ENCODE measurements at regions not wholly inside any gene's neighbourhood (a gene's known extent, or its start where the extent isn't known, plus 50 kb on each side); places are given as distances from the start of the nearest gene placed in this dataset.
A peak's percentile ranks its signal among the peaks of the same experiment; 100 is the strongest.

DNA sequence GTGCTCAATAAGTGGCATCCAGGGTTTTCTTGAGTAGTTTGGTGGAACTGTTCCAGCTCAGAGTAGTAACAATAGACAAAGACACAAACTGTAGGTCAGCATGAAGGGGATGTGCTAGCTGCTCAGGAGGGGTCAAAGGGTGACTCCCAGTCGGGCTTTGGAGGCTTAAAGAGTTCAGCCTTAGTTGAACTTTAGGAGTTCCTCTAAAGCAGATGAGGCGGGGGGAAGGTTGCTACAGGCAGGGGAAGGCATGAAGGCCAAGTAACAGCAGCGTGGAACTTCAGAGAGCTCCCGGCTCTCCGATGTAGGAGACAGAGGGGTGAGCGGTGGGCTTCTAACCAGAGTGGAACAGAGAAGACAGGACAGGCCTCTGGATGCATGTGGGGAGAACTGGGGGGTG lies 115.5 kb upstream of the CD93 start:
- DNase-seq = no peak

DNA sequence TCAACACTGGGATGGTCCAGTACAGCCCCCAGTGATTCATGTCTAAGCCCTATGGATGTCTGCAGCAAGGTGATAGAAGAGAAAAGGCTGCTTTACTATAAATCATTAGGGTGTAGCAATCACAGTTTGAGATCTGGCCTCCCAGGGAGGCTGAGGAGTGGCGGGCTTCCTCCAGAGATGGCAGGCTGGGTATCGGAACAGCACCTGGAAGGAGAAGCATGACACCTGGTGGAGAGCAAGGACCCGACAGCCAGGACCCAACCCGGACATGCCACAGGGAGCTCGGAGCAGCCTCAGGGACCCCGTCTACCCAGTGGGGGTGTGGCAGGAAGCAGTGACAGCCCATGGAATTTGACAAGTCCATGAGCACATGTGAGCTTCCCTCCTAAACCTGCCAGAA lies 114.8 kb upstream of the CD93 start:
- DNase-seq = no peak

DNA sequence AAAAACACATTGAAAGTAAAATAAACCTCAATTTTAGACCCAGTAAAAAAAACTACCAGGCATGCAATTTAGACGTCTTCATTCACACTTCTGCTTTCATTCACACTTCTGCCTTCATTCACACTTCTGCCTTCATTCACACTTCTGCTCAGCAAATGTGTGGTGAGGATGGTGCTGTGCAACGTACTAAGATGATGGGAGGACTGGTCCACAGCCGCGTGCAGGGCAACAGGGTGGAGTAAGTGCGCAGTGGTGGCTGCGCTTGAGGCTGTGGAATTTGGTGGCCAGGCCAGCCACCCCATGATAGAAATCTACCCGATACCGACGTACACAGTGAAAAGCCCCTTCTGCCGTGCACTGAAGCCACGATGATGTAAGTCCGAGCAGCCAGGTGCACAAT lies 114.3 kb upstream of the CD93 start:
- DNase-seq = peak; percentile 25

DNA sequence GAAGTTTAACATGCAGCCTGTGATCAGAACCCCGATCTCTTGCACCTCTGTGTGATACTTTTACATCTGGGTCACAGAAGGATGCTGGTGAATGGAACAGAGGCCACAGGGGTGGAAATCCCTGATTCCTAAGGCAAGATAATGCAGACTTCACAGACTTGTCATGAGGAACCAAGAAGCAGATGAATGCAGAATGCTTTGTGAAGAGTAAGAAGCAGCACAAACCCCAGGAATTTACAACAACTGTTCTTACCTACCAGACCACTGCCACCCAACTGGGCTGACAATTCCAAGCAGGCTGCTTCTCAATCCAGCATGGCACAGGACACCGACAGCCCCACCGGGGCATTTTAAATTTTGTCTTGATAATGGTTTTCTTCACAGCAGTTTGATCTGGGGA lies 113.2 kb upstream of the CD93 start:
- no peak for DNase-seq

DNA sequence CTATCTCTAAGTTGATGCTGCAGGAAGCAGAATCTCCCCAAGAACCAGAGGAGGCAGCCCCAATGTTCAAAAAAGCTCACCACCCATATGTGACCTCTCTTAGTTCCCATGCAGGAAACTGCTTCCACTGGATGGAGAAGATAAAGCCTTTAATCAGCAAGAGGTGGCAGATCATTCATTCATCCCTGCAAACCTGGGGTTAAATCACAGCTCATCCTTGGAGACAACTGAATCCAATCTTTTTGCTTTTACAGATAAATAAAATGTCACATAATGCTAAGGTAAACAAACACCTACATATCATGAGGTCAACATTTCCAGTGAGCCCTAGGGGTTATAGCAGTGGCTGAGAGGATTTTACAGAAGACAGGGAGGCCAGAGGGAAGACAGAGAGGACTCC lies 112.7 kb upstream of the CD93 start:
- no peak for DNase-seq

DNA sequence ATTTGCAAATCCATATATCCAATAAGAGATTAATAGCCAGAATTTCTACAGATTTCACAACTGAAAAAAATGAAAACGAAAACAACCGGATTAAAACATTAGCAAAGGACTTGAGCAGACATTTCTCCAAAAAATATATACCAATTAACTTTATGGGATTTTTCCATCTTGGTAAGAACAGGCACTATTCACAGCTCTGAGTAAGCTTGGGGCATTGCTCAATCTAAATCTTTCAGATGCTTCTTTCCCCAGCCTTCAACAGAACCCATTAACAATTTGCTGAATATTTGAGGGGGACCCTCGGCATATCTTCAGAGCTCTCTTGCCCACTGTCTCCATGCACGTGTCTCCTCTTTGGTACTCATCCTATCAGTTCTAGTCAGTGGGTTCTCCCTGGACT lies 111.7 kb upstream of the CD93 start:
- no peak for DNase-seq

DNA sequence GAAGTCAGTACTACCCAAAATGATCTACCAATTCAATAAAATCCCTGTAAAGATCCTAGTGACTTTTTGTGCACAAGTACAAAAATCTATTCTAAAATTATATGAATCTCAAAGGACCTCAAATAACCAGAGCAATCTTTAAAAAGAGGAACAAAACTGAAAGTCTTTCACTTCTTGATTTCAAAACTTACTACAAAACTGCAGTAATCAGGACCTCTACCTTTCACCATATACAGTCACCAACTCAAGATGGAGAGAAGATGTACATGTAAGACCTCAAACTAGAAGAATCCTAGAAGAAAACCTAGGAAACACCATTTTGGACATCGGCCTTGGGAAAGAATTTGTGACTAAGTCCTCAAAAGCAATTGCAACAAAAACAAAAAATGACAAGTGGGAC lies 109.5 kb upstream of the CD93 start:
- DNase-seq = no peak

DNA sequence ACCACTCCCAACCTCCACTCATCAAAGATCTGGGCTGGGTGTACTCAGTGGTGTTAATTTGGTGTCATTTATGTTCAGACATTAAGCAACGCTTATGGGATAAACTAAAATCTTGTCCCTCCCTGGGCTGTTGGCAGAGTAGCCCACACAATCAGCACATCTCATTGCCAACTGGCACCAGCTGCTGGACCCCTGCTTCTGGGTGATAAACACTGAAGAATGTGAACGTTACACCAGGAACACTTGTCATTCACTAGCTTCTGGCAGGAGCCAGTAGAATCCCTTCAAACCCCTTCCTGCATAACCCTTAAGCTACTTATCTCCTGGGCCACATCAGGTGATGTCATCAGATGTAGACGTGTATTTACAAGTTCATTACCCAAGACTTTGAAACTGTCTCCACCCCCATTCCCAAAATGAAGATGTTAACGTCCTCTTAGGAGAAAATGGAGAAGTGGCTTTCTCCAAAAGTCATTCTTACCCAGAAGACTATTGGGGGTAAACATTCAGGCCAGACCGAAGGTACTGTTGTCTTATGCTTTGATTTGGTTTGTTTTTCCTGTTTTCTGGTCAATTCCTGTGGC lies 107.8 kb upstream of the CD93 start:
- no peak for DNase-seq

DNA sequence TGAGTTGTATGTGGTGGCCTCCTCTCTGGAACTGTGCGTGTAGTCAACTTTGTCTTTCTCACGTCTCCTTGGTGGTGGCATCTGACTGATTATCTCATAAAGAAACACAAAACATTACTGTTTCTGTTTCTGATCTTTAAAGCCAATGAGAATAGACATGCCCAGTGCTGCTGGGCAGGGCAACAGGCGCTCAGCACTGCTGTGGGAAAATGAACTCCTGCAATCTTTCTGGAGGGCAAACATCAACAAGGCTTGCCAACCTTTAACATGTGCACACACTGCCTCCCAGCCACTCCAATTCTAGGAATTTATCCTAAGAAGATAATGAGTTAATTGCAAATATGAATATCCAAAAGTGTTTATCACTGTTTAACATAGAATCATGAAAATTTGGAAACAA lies 106.3 kb upstream of the CD93 start:
- DNase-seq = no peak

DNA sequence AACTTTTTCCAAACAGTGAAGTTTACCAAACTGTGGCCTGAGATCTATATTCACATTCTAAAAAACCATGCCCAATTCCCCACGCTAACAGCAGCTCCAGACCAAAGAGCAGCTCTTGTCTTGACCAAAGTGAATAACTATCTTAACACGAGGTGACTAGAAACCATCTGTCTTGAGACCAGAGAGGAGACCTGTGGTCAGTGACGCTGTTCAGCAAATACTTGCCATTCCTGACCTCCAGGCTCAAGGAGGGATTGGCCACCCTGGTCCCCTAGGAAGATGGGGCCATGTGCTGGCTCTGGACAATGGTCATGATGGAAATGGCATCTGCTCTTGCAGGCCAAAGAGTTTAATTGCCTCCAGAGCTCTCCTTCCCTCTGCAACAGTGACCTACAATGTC lies 104.4 kb upstream of the CD93 start:
- DNase-seq = no peak

DNA sequence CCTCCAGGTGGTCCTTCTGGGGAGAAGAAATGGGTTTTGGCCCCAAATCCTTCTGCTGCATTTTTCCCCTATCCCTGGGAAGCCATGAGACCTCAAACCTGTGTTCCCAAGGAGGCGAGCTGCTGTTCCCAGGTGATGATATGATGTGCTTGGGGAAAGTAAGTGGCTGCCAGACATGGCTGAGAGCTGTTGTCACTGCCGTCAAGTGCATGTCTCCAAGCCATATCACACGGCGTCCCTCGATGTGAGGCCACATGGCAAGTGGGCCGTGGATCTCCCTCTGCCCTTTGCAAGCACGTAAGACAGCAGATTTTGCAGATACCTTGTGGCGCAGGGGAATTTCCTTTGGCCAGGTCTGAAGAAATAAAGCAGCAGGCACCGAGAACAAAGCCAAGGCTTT lies 103.7 kb upstream of the CD93 start:
- DNase-seq = no peak

DNA sequence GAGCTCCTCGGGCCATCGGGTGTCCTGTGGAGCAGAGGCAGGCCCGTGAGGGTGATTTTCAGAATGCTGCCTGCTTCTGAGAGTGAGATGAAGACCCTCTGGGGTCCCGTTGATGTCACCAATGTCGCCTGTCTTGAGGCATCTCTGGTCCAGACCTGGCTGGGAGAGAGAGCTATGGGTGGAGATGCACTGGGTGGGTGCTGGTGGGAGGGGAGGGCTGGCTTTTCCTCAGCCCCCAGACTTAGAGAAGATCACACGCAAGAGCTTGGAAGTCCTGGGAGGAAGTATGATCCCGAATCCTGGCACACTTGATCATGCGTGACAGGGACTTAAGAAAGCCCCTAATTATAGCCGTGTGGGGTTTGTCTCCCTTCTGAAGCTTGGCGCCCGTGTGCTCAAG lies 103.2 kb upstream of the CD93 start:
- DNase-seq = no peak

DNA sequence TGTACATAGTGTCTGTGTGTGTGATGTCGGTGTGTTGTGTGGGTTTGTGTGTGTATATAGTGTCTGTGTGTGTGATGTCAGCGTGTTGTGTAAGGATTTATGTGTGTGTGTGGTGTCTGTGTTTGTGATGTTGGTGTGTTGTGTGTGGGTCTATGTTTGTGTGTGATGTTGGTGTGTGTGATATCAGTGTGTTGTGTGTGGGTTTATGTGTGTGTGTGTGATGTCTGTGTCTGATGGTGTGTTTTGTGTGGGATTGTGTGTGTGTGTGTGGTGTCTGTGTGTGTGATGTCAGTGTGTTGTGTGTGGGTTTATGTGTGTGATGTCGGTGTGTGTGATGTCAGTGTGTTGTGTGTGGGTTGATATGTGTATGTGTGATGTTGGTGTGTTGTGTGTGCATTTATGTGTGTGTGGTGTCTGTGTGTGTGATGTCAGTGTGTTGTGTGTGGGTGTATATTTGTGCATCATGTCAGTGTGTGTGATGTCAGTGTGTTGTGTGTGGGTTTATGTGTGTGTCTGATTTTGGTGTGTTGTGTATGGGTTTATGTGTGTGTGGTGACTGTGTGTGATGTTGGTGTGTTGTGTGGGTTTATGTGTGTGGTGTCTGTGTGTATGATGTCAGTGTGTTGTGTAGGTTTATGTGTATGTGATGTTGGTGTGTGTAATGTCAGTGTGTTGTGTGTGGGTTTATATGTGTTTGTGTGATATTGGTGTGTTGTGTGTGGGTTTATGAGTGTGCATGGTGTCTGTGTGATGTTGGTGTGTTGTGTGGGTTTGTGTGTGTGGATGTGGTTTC lies 102.4 kb upstream of the CD93 start:
- no peak for DNase-seq

DNA sequence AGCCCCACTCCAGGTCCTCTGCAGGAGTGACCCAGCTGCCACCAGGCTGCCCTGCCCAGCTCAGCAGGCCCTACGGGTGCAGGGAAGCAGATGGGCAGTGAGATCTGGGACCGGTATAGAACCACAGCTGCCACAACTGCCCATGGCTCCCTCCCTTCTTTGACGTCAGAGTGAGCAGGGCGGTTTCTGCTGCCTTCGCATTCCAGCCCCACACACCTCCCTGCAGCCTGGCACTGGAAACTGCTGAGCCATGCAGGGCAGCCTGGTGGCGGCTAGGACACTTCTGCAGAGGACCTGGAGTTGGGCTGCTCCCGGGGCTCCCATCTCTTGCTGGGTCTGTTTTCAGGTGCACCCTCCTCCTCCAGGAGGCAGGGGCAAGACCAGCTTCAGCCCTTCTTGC lies 101.6 kb upstream of the CD93 start:
- peak; percentile 42 for DNase-seq

DNA sequence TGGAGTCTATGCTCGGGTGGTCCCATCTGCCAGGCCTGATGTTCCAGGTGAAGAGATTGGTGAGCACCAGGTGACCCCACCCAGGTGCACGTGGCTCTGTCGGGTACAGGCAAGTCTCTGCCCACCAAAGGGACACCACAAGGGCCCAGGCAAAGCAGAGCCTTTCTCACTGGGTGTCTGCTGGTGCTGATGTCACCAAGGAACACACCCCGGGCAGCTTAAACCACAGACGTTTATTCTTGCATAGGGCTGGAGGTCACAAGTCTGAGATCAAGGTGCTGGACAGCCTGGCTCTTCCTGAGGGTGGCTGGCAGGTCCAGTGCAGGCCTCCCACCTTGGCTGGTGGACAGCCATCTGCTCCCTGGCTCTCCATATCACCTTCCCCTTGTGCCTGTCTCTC lies 100.7 kb upstream of the CD93 start:
- no peak for DNase-seq

DNA sequence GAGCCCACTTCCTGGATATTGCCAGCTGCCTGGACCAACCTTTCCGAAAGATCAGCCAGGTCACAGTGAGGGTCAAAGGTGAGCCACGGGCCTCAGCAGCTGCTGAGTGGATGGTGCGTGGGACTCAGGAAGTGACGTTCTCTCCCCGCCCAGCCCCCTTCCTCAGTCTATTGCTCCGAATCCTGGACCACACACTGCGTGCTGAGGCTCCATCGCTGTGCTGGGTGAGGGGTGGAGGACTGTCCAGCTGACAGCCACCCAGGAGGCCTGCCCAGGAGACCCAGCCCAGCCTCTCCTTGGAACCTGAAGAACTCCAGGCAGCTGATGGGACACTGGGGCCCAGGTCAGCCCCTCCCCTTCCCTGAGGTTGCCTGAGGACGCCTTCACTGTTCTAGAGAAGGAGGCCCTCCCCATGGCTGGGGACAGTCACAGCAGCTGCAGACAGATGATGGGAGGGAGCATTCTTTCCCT lies 94.4 kb upstream of the CD93 start:
- no peak for DNase-seq

DNA sequence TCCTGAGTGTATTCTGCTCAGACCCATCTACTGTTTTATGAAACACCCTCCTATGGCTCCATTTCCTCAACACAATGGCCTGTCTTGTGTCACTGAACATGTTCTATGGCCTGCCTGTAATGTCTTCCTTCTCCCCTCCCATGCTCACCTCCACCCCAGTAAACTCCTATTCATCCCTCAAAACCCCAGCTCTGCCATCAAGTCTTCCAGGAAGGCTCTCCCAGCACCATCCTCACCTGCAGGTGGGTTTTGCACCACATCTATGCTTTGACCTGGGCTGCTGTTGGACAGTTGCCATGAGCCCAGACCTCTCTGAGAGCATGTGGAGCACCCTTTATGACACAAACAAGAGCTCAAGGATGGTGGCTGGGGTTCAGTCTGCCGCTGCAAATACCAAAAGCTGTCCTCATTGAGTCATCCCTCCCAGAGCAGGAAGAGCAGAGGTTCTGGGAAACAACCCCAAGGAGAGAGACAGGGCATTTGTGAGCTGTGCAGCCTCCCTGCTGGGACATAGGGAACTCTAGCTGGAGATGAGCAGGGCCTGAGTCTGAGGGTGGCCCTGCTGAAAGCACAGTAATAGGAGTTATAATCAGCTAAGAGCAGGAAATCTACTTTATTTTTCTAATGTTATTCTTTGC lies 93.8 kb upstream of the CD93 start:
- no peak for DNase-seq

DNA sequence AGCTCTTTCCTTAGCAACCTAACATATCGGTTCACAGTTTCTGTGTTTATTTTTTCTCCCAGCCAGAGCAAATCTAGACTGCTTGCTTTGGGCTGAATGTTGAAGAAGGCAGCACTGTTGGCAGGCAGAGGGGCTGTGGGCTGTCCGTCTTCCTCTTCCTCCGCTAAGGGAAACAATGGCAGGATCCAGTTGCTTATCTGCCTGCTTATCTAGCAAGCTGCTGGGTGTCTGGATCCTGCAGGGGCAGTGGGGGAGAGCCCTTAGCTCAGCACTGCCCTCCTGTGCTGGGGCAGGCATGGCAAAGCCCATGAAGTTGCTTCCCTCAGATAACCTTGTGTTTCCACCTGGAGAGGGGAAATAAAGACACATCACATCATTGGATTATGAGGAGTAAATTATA lies 92.7 kb upstream of the CD93 start:
- DNase-seq = no peak

DNA sequence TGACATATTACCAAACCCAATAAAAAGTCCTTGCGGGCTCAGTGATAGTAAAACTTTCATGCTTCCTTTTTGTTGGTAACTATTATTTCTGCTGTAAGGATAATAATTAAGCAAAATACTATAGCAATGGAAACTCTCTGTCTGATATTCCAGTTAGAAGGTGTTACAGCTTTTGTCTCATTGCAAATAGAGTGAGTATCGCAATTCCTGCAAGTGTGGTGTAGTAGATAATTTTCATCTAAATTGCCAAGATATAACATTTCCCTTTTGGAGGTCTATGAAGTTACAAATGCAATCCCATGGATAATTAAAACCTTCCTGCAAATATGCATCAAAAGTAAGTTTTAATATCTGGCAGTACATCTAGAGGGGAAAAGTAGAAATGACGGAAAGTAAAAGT lies 88.7 kb upstream of the CD93 start:
- DNase-seq = no peak

DNA sequence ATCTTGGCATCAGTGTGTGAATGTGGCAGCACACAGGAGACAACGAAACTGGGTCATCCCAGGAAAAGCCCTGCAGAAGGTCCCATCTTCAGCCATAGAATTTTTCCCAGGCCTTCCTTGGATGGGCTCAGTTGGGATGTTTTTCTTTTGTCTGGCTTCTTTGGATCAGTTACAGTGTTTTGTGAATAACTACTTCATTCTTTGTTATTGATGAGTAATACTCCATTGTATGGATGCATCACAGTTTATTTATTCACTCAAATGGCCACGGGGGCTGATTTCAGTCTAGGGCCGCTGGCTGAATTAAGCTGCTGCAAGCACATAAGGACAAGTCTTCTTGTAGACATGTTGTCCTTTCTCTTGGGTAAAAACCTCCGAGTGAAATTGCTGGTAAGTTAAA lies 81.3 kb upstream of the CD93 start:
- no peak for DNase-seq

DNA sequence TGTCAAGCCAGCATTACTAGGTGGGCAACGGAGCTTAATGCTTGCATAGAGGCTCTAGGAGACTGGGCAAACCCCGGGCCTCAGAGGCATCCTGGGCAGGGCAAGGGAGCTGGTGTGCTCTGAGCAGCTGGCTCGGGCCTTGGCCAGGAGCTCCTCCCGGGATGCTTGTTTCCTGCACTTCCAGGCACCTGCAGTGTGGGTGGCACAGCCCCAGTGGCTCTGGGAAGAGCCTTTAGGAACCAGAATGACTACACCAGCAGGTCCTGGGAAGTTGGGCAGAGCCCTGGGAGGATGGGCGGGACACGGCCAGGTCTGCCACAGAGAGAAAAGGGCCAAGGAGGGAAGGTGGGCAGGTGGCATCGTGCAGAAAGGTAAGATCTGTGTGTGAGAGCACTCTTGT lies 80.4 kb upstream of the CD93 start:
- DNase-seq = no peak

DNA sequence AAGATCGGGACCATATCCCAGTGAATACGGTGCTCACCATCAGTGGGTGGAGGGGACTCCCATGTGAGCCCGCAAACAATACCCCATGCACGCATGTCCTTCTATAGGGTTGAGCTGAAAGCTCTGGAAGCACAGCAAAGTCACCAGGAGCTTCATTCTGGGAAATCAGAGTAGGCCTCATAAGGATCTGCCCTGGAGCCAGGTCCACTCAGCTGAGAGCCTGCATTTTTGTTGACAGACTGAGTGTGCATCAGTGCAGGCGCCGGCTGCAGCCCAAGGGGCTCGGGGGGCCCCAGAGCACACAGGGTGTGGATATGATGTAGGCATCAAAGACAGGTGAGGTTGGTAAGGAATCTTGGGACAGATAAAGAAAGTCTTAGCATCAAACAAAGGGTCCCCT lies 79.8 kb upstream of the CD93 start:
- DNase-seq = no peak

DNA sequence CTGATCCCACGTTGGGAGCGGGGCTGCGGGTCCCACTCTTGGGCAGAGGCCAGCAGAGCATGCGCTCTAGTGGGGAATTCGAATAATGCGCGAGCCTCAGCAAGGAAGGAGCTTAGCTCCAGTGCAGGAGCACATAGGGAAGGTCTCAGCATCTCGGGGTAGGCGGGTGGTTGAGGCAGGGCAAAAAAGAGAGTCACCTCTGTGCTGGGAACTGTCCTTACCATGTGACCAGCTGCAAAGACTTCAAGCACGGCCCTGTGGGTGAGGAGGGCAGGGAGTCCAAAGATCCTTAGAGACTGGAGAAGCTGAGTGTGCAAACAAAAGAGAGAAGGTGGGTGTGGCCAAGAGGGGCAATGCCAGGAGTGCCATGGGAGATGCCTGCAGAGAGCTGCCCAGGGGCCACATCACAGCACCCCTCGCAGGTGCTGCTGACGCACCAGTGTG lies 79.2 kb upstream of the CD93 start:
- no peak for DNase-seq

DNA sequence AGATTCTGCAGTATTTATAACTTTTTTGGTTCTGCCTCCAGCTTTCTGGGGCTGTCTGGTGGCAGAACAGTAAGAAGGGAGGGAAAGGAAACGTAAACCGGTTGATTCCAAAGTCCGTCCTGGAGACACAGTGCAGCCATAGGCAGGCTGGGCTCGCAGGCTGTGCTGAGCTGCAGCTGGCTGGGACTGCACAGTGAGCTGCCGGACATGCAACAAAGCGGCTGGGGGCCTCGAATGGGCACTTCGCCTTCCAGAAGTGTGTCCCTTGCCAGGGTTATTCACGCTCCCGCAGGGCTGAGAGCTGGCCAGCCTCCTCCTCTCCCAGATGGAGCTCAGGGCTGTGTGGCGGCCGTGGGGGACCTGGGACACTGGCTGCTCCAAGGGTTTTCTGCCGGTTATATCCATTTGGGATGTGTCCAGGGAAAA lies 78.1 kb upstream of the CD93 start:
- DNase-seq = no peak
